ENCODE measurements at regions not wholly inside any gene's neighbourhood (a gene's known extent, or its start where the extent isn't known, plus 50 kb on each side); places are given as distances from the start of the nearest gene placed in this dataset.

DNA sequence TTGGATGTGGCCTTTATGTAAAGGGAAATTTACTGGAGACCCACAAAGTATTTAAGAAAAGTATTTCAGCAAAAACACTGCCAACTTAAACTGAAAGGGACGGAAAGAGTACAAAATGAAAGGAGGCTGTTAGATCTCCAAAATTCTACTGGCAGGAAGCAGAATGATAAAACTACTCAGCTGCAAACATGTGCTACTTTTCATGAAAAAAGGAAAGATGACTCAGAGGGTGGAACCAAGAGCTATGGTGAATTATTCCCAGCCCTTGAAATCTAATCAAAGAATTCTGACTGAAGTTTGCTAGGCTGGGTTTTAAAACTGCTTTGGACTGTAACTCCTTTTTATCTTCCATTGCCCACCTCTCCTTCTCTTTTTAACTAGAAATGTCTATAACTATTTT lies 58.6 kb upstream of the ZBED3 start:
- ATAC-seq (no peak), DNase-seq (ENCODE audit: extremely low read depth in 1 of 4, low spot score in 3 of 4) (no peak), FAIRE-seq (no peak)
- Histone ChIP-seq H3K9me3 (replicated peaks; ENCODE audit: control insufficient read depth, insufficient read depth, low read depth, low read length) (no peaks in the 10 kb centered on the region), H3K36me3 (ENCODE audit: control insufficient read depth, insufficient read depth, low read length) (no peaks in the 10 kb centered on the region), H3K4me2 (ENCODE audit: insufficient read depth, low read length) (no peak overlapping the region), H3K27me3 (ENCODE audit: control insufficient read depth in 2 of 2, insufficient read depth in 2 of 2, low read length in 2 of 2) (peaks cover 4 to 6% of the 10 kb centered on the region in 2 experiments; a peak in 3 of 5 replicates), H3K4me1 (replicated peaks in 1 of 2; ENCODE audit: control insufficient read depth in 2 of 2, insufficient read depth in 2 of 2, low read length in 2 of 2) (no peaks in the 10 kb centered on the region), H3K9ac (ENCODE audit: insufficient read depth in 1 of 2, low read depth in 2 of 2, low read length in 2 of 2) (no peak overlapping the region), H4K20me1 (replicated peaks; ENCODE audit: control insufficient read depth, insufficient read depth, low read length) (no peaks in the 10 kb centered on the region), H3K9me1 (ENCODE audit: control insufficient read depth, insufficient read depth, low read length) (no peaks in the 10 kb centered on the region), H3K27ac (ENCODE audit: extremely low read depth, low read depth, low read length) (no peak overlapping the region), H3K4me3 (no peak overlapping the region), H3K79me2 (ENCODE audit: control insufficient read depth, insufficient read depth, low read length) (no peaks in the 10 kb centered on the region), H2AFZ (ENCODE audit: low read depth, low read length) (no peak overlapping the region)
- in situ Hi-C loops (cut with MboI) (no loop called here), intact Hi-C loops (cut with micrococcal nuclease) (no loop called here)
- BruUV-seq (replicated peaks), result no TSS peak
- TF ChIP-seq ZFP1 (CRISPR knock-in tag; IDR thresholded peaks at IDR 0.05) (no peak), PPARD (CRISPR knock-in tag; IDR thresholded peaks at IDR 0.05) (no peak), CBX3 (IDR thresholded peaks at IDR 0.05; ENCODE audit: borderline replicate concordance in 1 of 2, low read length in 2 of 2) (no peak), ZBTB7A (IDR thresholded peaks at IDR 0.05; ENCODE audit: borderline replicate concordance, control insufficient read depth, low read depth, low read length) (no peak), ATF1 (CRISPR knock-in tag; IDR thresholded peaks at IDR 0.05) (no peak), ATF1 (tag; IDR thresholded peaks at IDR 0.05) (no peak), FIP1L1 (IDR thresholded peaks at IDR 0.05; ENCODE audit: low read depth, low read length, poor library complexity, severe bottlenecking) (no peak), ILF3 (IDR thresholded peaks at IDR 0.05; ENCODE audit: borderline replicate concordance) (no peak), ZFPM2 (CRISPR knock-in tag; IDR thresholded peaks at IDR 0.05) (no peak), KDM4B (IDR thresholded peaks at IDR 0.05; ENCODE audit: borderline replicate concordance in 2 of 2, low read depth in 1 of 2) (no peak), GTF2A2 (tag; IDR thresholded peaks at IDR 0.05) (no peak), ZBTB17 (CRISPR knock-in tag; IDR thresholded peaks at IDR 0.05) (no peak), SP1 (CRISPR knock-in tag; IDR thresholded peaks at IDR 0.05) (no peak), ZNF780A (CRISPR knock-in tag; IDR thresholded peaks at IDR 0.05) (no peak), JUNB (CRISPR knock-in tag; conservative IDR thresholded peaks at IDR 0.05) (no peak), ZSCAN29 (IDR thresholded peaks at IDR 0.05) (no peak)
- TF ChIP-seq, protein P1, sequence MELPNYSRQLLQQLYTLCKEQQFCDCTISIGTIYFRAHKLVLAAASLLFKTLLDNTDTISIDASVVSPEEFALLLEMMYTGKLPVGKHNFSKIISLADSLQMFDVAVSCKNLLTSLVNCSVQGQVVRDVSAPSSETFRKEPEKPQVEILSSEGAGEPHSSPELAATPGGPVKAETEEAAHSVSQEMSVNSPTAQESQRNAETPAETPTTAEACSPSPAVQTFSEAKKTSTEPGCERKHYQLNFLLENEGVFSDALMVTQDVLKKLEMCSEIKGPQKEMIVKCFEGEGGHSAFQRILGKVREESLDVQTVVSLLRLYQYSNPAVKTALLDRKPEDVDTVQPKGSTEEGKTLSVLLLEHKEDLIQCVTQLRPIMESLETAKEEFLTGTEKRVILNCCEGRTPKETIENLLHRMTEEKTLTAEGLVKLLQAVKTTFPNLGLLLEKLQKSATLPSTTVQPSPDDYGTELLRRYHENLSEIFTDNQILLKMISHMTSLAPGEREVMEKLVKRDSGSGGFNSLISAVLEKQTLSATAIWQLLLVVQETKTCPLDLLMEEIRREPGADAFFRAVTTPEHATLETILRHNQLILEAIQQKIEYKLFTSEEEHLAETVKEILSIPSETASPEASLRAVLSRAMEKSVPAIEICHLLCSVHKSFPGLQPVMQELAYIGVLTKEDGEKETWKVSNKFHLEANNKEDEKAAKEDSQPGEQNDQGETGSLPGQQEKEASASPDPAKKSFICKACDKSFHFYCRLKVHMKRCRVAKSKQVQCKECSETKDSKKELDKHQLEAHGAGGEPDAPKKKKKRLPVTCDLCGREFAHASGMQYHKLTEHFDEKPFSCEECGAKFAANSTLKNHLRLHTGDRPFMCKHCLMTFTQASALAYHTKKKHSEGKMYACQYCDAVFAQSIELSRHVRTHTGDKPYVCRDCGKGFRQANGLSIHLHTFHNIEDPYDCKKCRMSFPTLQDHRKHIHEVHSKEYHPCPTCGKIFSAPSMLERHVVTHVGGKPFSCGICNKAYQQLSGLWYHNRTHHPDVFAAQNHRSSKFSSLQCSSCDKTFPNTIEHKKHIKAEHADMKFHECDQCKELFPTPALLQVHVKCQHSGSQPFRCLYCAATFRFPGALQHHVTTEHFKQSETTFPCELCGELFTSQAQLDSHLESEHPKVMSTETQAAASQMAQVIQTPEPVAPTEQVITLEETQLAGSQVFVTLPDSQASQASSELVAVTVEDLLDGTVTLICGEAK (IDR thresholded peaks at IDR 0.05), result no peak
- TF ChIP-seq, protein P1 (CRISPR knock-in tag; IDR thresholded peaks at IDR 0.05), result no peak
- ChIA-PET POLR2A (interaction anchor here (0.8 to 1.3 kb wide), 2 partner anchors 8 to 12 kb away, joined by 3 to 4 read pairs; no protein-coding TSS in a partner anchor), CTCF (ENCODE audit: low intra/inter-chr PET ratio) (no interaction called here)
- 0% methylated on average over 1 of the region's 1 CpG for whole genome bisulfite sequencing (ENCODE audit: insufficient coverage, low coverage, missing lambda C conversion rate)

All from K562 (cell line).